GM10248 (cell line): ENCODE measurements at regions not wholly inside any gene's neighbourhood (a gene's known extent, or its start where the extent isn't known, plus 50 kb on each side); places are given as distances from the start of the nearest gene placed in this dataset.

Experiments used
- CTCF ChIA-PET: fragments of 300-600 bp; sonication (Branson Sonifier 250); formaldehyde crosslinking; extraction: SDS; loops from one replicate; lab custom pipeline; 2021; ENCODE audit warnings: antibody characterized with exemption; lab: Yijun Ruan, JAX
- POLR2A ChIA-PET: fragments of 350-650 bp; sonication (Branson Sonifier 250); formaldehyde crosslinking; extraction: SDS; loops from one replicate; lab custom pipeline; 2020; ENCODE audit warnings: antibody characterized with exemption; lab: Yijun Ruan, JAX
- DNase-seq: peaks from one replicate; pipeline ENCODE4 v3.0.0; 2012; ENCODE audit errors: extremely low spot score
- CTCF ChIP-seq: IDR thresholded peaks from 2 replicates; pipeline ENCODE4 v1.5.1; 2012; ENCODE audit warnings: mild to moderate bottlenecking, low read depth; ENCODE audit errors: extremely low read depth, missing control alignments, control extremely low read depth

GRCh38 chr13:99689955-99690354 lies 188.7 kb downstream of the TM9SF2 start:
- POLR2A ChIA-PET = no interaction called here
- CTCF ChIA-PET = interaction anchor here (1.3 to 1.5 kb wide), 2 partner anchors 8 to 12 kb away, joined by 3 read pairs; no protein-coding TSS in a partner anchor
- no peak for DNase-seq
- no peak for TF ChIP-seq CTCF

- ChIA-PET POLR2A (no interaction called here), CTCF (interaction anchor here (1.0 to 1.3 kb wide), 4 partner anchors 8 to 32 kb away, joined by 3 to 5 read pairs (median 3); no protein-coding TSS in a partner anchor)
- no peak for TF ChIP-seq CTCF
- DNase-seq = no peak
Observed at GRCh38 chr13:99688776-99689175, 187.5 kb downstream of the TM9SF2 start.

- CTCF ChIA-PET = interaction anchor here (1.0 to 2.1 kb wide), 5 partner anchors 9 to 33 kb away, joined by 3 to 5 read pairs (median 4); no protein-coding TSS in a partner anchor
- POLR2A ChIA-PET = no interaction called here
- no peak for TF ChIP-seq CTCF
- no peak for DNase-seq
Observed at GRCh38 chr13:99687723-99688397, 186.6 kb downstream of the TM9SF2 start.

- POLR2A ChIA-PET = interaction anchor here (0.5 kb wide), 1 partner anchor 501 kb away, joined by 5 read pairs; no protein-coding TSS in a partner anchor
- CTCF ChIA-PET = interaction anchor here (1.3 to 2.1 kb wide), 2 partner anchors 11 to 25 kb away, joined by 4 to 5 read pairs; no protein-coding TSS in a partner anchor
- DNase-seq = no peak
- TF ChIP-seq CTCF = no peak
Observed at GRCh38 chr13:99686944-99687411, 185.7 kb downstream of the TM9SF2 start.

GRCh38 chr13:99686157-99686572 lies 184.9 kb downstream of the TM9SF2 start:
- CTCF ChIA-PET = interaction anchor here (2.1 kb wide), 1 partner anchor 25 kb away, joined by 5 read pairs; no protein-coding TSS in a partner anchor
- DNase-seq = no peak
- POLR2A ChIA-PET = no interaction called here
- no peak for TF ChIP-seq CTCF

GRCh38 chr13:99681695-99682094 lies 180.4 kb downstream of the TM9SF2 start:
- DNase-seq = no peak
- ChIA-PET CTCF (interaction anchor here (1.2 kb wide), 1 partner anchor 8 kb away, joined by 3 read pairs; no protein-coding TSS in a partner anchor), POLR2A (no interaction called here)
- TF ChIP-seq CTCF = no peak
